H9 (cell line): ENCODE measurements at regions not wholly inside any gene's neighbourhood (a gene's known extent, or its start where the extent isn't known, plus 50 kb on each side); places are given as distances from the start of the nearest gene placed in this dataset.

Source experiments
- DNase-seq: peaks from one replicate; pipeline ENCODE4 v3.0.0-alpha.2; 2017
- H2AFZ ChIP-seq: one replicate; pipeline ENCODE4 v1.6.1; 2013; ENCODE audit warnings: mild to moderate bottlenecking, low read length, control low read depth, moderate library complexity
- H2AK5ac ChIP-seq: 2 replicates; pipeline ENCODE4 v1.6.1; 2013; ENCODE audit warnings: low read length, control low read depth, mixed read lengths; ENCODE audit not compliant: insufficient read length
- H2BK120ac ChIP-seq: one replicate; pipeline ENCODE4 v1.6.1; 2013; ENCODE audit warnings: low read depth, mild to moderate bottlenecking, low read length, control low read depth, inconsistent platforms; ENCODE audit not compliant: poor library complexity, severe bottlenecking
- H2BK12ac ChIP-seq: 2 replicates; pipeline ENCODE4 v1.6.1; 2013; ENCODE audit warnings: low read length, control low read depth, mixed read lengths, low read depth; ENCODE audit not compliant: insufficient read length
- H2BK15ac ChIP-seq: 2 replicates; pipeline ENCODE4 v1.6.1; 2013; ENCODE audit warnings: low read depth, low read length, control low read depth
- H2BK20ac ChIP-seq: one replicate; pipeline ENCODE4 v1.6.1; 2013; ENCODE audit warnings: low read depth, mild to moderate bottlenecking, low read length, control low read depth, inconsistent platforms; ENCODE audit not compliant: poor library complexity, severe bottlenecking
- H2BK5ac ChIP-seq: 2 replicates; pipeline ENCODE4 v1.6.1; 2013; ENCODE audit warnings: low read length, control low read depth, mixed read lengths; ENCODE audit not compliant: insufficient read length
- H3K14ac ChIP-seq: 2 replicates; pipeline ENCODE4 v1.6.1; 2013; ENCODE audit warnings: low read length, control low read depth; ENCODE audit not compliant: insufficient read depth
- H3K18ac ChIP-seq: 2 replicates; pipeline ENCODE4 v1.6.1; 2013; ENCODE audit warnings: low read depth, mild to moderate bottlenecking, mixed read lengths, low read length, control low read depth; ENCODE audit not compliant: insufficient read length
- H3K23ac ChIP-seq: 2 replicates; pipeline ENCODE4 v1.6.1; 2013; ENCODE audit warnings: low read length, control low read depth, mixed read lengths, low read depth; ENCODE audit not compliant: insufficient read length
- H3K23me2 ChIP-seq: 2 replicates; pipeline ENCODE4 v1.6.1; 2013; ENCODE audit warnings: low read depth, mild to moderate bottlenecking, mixed read lengths, low read length, control low read depth; ENCODE audit not compliant: insufficient read length, poor library complexity, severe bottlenecking
- H3K27ac ChIP-seq: 2 replicates; pipeline ENCODE4 v1.5.1; 2013; ENCODE audit warnings: low read length, control low read depth, mixed read lengths, low read depth; ENCODE audit not compliant: insufficient read length
- H3K27me3 ChIP-seq: 2 replicates; pipeline ENCODE4 v1.6.1; 2013; ENCODE audit warnings: low read length, control low read depth, inconsistent platforms; ENCODE audit not compliant: insufficient read depth
- H3K4ac ChIP-seq: 2 replicates; pipeline ENCODE4 v1.6.1; 2013; ENCODE audit warnings: low read depth, mild to moderate bottlenecking, control low read depth, inconsistent platforms, low read length, moderate library complexity
- H3K4me1 ChIP-seq: 2 replicates; pipeline ENCODE4 v1.6.1; 2013; ENCODE audit warnings: low read length, control low read depth, inconsistent platforms; ENCODE audit not compliant: insufficient read depth
- H3K4me2 ChIP-seq: 2 replicates; pipeline ENCODE4 v1.6.1; 2013; ENCODE audit warnings: low read length, control low read depth, mixed read lengths; ENCODE audit not compliant: insufficient read length, insufficient read depth
- H3K56ac ChIP-seq: 2 replicates; pipeline ENCODE4 v1.6.1; 2013; ENCODE audit warnings: low read depth, mild to moderate bottlenecking, mixed read lengths, low read length, control low read depth; ENCODE audit not compliant: insufficient read length
- H3K79me1 ChIP-seq: 2 replicates; pipeline ENCODE4 v1.6.1; 2013; ENCODE audit warnings: low read depth, mild to moderate bottlenecking, moderate library complexity, low read length, control low read depth, inconsistent platforms; ENCODE audit not compliant: insufficient read depth, poor library complexity, severe bottlenecking
- H3K79me2 ChIP-seq: 2 replicates; pipeline ENCODE4 v1.6.1; 2013; ENCODE audit warnings: low read length, control low read depth, inconsistent platforms; ENCODE audit not compliant: insufficient read depth
- H3K9ac ChIP-seq: 2 replicates; pipeline ENCODE4 v1.6.1; 2013; ENCODE audit warnings: low read length, control low read depth, mixed read lengths; ENCODE audit not compliant: insufficient read length; ENCODE audit errors: extremely low read depth
- H3K9me3 ChIP-seq: one replicate; pipeline ENCODE4 v1.6.1; 2013; ENCODE audit warnings: low read depth, low read length, inconsistent platforms; ENCODE audit not compliant: control insufficient read depth
- H3T11ph ChIP-seq: one replicate; pipeline ENCODE4 v1.6.1; 2013; ENCODE audit warnings: mild to moderate bottlenecking, low read length, control low read depth, inconsistent platforms
- H4K20me1 ChIP-seq: one replicate; pipeline ENCODE4 v1.6.1; 2013; ENCODE audit not compliant: control insufficient read depth, insufficient read length, insufficient read depth
- H4K5ac ChIP-seq: 2 replicates; pipeline ENCODE4 v1.6.1; 2013; ENCODE audit warnings: low read depth, mild to moderate bottlenecking, mixed read lengths, low read length, control low read depth; ENCODE audit not compliant: insufficient read length
- H4K8ac ChIP-seq: replicated peaks from 2 replicates; pipeline ENCODE4 v1.6.1; 2013; ENCODE audit warnings: low read length, control low read depth, mixed read lengths, low read depth; ENCODE audit not compliant: insufficient read length
- H4K91ac ChIP-seq: 2 replicates; pipeline ENCODE4 v1.6.1; 2013; ENCODE audit warnings: low read depth, mild to moderate bottlenecking, moderate library complexity, mixed read lengths, low read length, control low read depth; ENCODE audit not compliant: insufficient read length
- H3K27ac Mint-ChIP-seq, 3 experiments: 2 replicates in 2 of 3; 3 replicates in 1 of 3; pipeline ENCODE4 v1.8.0; 2020 to 2021; ENCODE audit warnings: mixed read lengths in 3 of 3, mild to moderate bottlenecking in 1 of 3, moderate library complexity in 1 of 3
- H3K27me3 Mint-ChIP-seq: 2 replicates; pipeline ENCODE4 v1.8.0; 2021; ENCODE audit warnings: low read depth, mild to moderate bottlenecking, moderate library complexity, mixed read lengths
- H3K36me3 Mint-ChIP-seq, 3 experiments: 2 replicates in 2 of 3; 3 replicates in 1 of 3; pipeline ENCODE4 v1.8.0; 2020 to 2021; ENCODE audit warnings: low read depth in 3 of 3, mixed read lengths in 3 of 3; ENCODE audit not compliant: insufficient read depth in 1 of 3
- H3K4me1 Mint-ChIP-seq, 2 experiments: 2 replicates each; pipeline ENCODE4 v1.8.0; 2020; ENCODE audit warnings: mixed read lengths in 2 of 2
- H3K4me3 Mint-ChIP-seq, 2 experiments: 2 replicates in 1 of 2; 3 replicates in 1 of 2; pipeline ENCODE4 v1.8.0; 2020 to 2021; ENCODE audit warnings: mild to moderate bottlenecking in 2 of 2, mixed read lengths in 2 of 2, moderate library complexity in 1 of 2
- H3K9me3 Mint-ChIP-seq, 2 experiments: 2 replicates in 1 of 2; 3 replicates in 1 of 2; pipeline ENCODE4 v1.8.0; 2020; ENCODE audit warnings: mild to moderate bottlenecking in 2 of 2, mixed read lengths in 2 of 2, moderate library complexity in 1 of 2
- WGBS: extraction: QIAGEN DNeasy Blood & Tissue Kit; methylation state at CpG from one replicate; pipeline ENCODE4 v1.1.7; 2013; ENCODE audit warnings: missing lambda C conversion rate, low lambda C conversion rate, mixed read lengths; ENCODE audit not compliant: insufficient read length; ENCODE audit errors: extremely low coverage; 5-methylcytosine and 5-hydroxymethylcytosine counted together
- TF ChIP-seq, protein P1 (sequence below): fragments of 200-600 bp; sonication (generic); conservative IDR thresholded peaks from 3 replicates; pipeline ENCODE4 v1.8.0; 2021; ENCODE audit warnings: antibody characterized with exemption, mild to moderate bottlenecking

GRCh38 chr11:25183411-25183810 is 686.6 kb downstream of the LUZP2 start:
- Histone ChIP-seq H2AK5ac (no peak overlapping the region), H2AFZ (no peak overlapping the region), H3K4me2 (no peak overlapping the region), H3K79me2 (no peaks in the 10 kb centered on the region), H3K27me3 (no peaks in the 10 kb centered on the region), H3K56ac (no peak overlapping the region), H4K91ac (no peak overlapping the region), H3K23me2 (no peaks in the 10 kb centered on the region), H3K9ac (no peak overlapping the region), H2BK20ac (no peak overlapping the region), H2BK15ac (no peak overlapping the region), H4K5ac (no peak overlapping the region), H3K4ac (no peak overlapping the region), H2BK120ac (no peak overlapping the region), H3K9me3 (no peaks in the 10 kb centered on the region), H4K20me1 (no peaks in the 10 kb centered on the region), H3T11ph (no peak overlapping the region), H3K79me1 (no peaks in the 10 kb centered on the region), H2BK12ac (no peak overlapping the region), H3K23ac (no peak overlapping the region), H4K8ac (no peak overlapping the region), H3K27ac (no peak overlapping the region), H3K18ac (no peak overlapping the region), H3K14ac (no peak overlapping the region), H3K4me1 (no peaks in the 10 kb centered on the region), H2BK5ac (no peak overlapping the region)
- no peak overlapping the region for H3K27ac Mint-ChIP-seq
- no peaks in the 10 kb centered on the region for H3K27me3 Mint-ChIP-seq
- no peaks in the 10 kb centered on the region for H3K9me3 Mint-ChIP-seq
- H3K4me3 Mint-ChIP-seq = no peak overlapping the region
- no peaks in the 10 kb centered on the region for H3K4me1 Mint-ChIP-seq
- DNase-seq = no peak
- WGBS = no CpG with 5 or more reads among the region's 1 CpG
- TF ChIP-seq, protein P1, sequence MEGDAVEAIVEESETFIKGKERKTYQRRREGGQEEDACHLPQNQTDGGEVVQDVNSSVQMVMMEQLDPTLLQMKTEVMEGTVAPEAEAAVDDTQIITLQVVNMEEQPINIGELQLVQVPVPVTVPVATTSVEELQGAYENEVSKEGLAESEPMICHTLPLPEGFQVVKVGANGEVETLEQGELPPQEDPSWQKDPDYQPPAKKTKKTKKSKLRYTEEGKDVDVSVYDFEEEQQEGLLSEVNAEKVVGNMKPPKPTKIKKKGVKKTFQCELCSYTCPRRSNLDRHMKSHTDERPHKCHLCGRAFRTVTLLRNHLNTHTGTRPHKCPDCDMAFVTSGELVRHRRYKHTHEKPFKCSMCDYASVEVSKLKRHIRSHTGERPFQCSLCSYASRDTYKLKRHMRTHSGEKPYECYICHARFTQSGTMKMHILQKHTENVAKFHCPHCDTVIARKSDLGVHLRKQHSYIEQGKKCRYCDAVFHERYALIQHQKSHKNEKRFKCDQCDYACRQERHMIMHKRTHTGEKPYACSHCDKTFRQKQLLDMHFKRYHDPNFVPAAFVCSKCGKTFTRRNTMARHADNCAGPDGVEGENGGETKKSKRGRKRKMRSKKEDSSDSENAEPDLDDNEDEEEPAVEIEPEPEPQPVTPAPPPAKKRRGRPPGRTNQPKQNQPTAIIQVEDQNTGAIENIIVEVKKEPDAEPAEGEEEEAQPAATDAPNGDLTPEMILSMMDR = no peak
- no peaks in the 10 kb centered on the region for H3K36me3 Mint-ChIP-seq
